Spleen (tissue), 11 donors: ENCODE measurements at regions not wholly inside any gene's neighbourhood (a gene's known extent, or its start where the extent isn't known, plus 50 kb on each side); places are given as distances from the start of the nearest gene placed in this dataset.

Experiments
- DNase-seq: peaks from one replicate; pipeline ENCODE4 v3.0.0-alpha.2; 2020
- H3K27ac ChIP-seq, 8 donors: fragments of 200-600 bp; sonication (generic) in 7 of 8; 1 replicate in 4 of 8; 2 replicates in 4 of 8; pipeline versions ENCODE4 v1.5.0 to v1.8.0; 2016 to 2021; ENCODE audit warnings: inconsistent platforms in 4 of 8, mild to moderate bottlenecking in 4 of 8, moderate library complexity in 1 of 8
- H3K27me3 ChIP-seq, 7 donors: fragments of 200-600 bp; sonication (generic) in 6 of 7; replicated peaks in 1 of 7; 1 replicate in 4 of 7; 2 replicates in 3 of 7; pipeline versions ENCODE4 v1.5.0 to v1.8.0; 2016 to 2021; ENCODE audit warnings: inconsistent platforms in 3 of 7, mild to moderate bottlenecking in 1 of 7
- H3K36me3 ChIP-seq, 6 donors: fragments of 200-600 bp; sonication (generic) in 5 of 6; 1 replicate in 4 of 6; 2 replicates in 2 of 6; pipeline versions ENCODE4 v1.5.0 to v1.8.0; 2016 to 2021; ENCODE audit warnings: inconsistent platforms in 2 of 6
- H3K4me1 ChIP-seq, 6 donors: fragments of 200-600 bp; sonication (generic) in 5 of 6; 1 replicate in 3 of 6; 2 replicates in 3 of 6; pipeline versions ENCODE4 v1.5.0 to v1.8.0; 2016 to 2021; ENCODE audit warnings: inconsistent platforms in 3 of 6
- H3K4me3 ChIP-seq, 8 donors: fragments of 200-600 bp; sonication (generic) in 7 of 8; 1 replicate in 4 of 8; 2 replicates in 4 of 8; pipeline versions ENCODE4 v1.5.0 to v1.8.0; 2016 to 2021; ENCODE audit warnings: inconsistent platforms in 4 of 8, mild to moderate bottlenecking in 4 of 8, moderate library complexity in 2 of 8
- H3K9me3 ChIP-seq, 8 donors: fragments of 200-600 bp; sonication (generic) in 7 of 8; 1 replicate in 4 of 8; 2 replicates in 4 of 8; pipeline versions ENCODE4 v1.5.0 to v1.8.0; 2016 to 2021; ENCODE audit warnings: inconsistent platforms in 4 of 8
- CTCF ChIP-seq, 11 experiments: fragments of 200-600 bp in 7 of 11; fragments of 450-650 bp in 4 of 11; sonication (generic) in 4 of 11; IDR thresholded peaks in 8 of 11; conservative IDR thresholded peaks in 3 of 11; 1 replicate in 7 of 11; 2 replicates in 4 of 11; pipeline versions ENCODE4 v1.4.0 to v1.8.0; 2016 to 2021; ENCODE audit warnings: antibody characterized with exemption in 11 of 11, inconsistent platforms in 4 of 11, mild to moderate bottlenecking in 1 of 11
- POLR2A ChIP-seq, 3 donors: fragments of 450-650 bp; IDR thresholded peaks; one replicate each; pipeline ENCODE4 v1.5.1; 2017; ENCODE audit warnings: antibody characterized with exemption in 3 of 3, mild to moderate bottlenecking in 1 of 3
- POLR2AphosphoS5 ChIP-seq, 3 donors: sonication (generic); formaldehyde crosslinking; IDR thresholded peaks; one replicate each; pipeline ENCODE4 v1.5.1; 2017; ENCODE audit warnings: antibody characterized with exemption in 3 of 3
- WGBS, 5 donors: extraction: QIAGEN DNeasy Blood & Tissue Kit in 3 of 5; methylation state at CpG; one replicate each; pipeline versions ENCODE4 v1.1.5 to v1.1.7; 2013 to 2018; 5-methylcytosine and 5-hydroxymethylcytosine counted together
- intact Hi-C: fragments of 100-400 bp; cut with DNase I; formaldehyde crosslinking; loops from one replicate; pipeline ENCODE4 v1.15.0; 2023; ENCODE audit warnings: low total_unique reads
- donor health status: healthy with polysubstance abuse.
- donor health status: DM: no; HTN: no; CAD: no; lungs with moderate emphysema.
- donor health status: DM: no; HTN: no; CAD: no.
- donor health status: Bipolar disorder and iron deficiency.
- donor health status: healthy.
- donor health status: DM: no; HTN: no; CAD: no.
- donor health status: DM: yes; HTN: yes; CAD: no.

GRCh38 chr12:5310151-5310550 is 121.8 kb upstream of the NTF3 start:
- WGBS, 5 donors, result 51 to 77% (median 74%) methylated on average over 1 of the region's 1 CpG
- intact Hi-C loops, result no loop called here
- Histone ChIP-seq H3K4me1 (peaks cover 0 to 10% (median 0%) of the 10 kb centered on the region in 6 donors), H3K4me3 (no peak overlapping the region), H3K27ac (peak overlapping the region in 2 of 8 donors; percentile 27 to 33), H3K27me3 (no peaks in the 10 kb centered on the region), H3K9me3 (peaks cover 0 to 16% (median 11%) of the 10 kb centered on the region in 8 donors), H3K36me3 (no peaks in the 10 kb centered on the region)
- TF ChIP-seq POLR2AphosphoS5 (IDR thresholded peaks at IDR 0.05), result no peak
- DNase-seq, result no peak

GRCh38 chr12:5317556-5317955 is 114.4 kb upstream of the NTF3 start:
- TF ChIP-seq POLR2AphosphoS5 (IDR thresholded peaks at IDR 0.05) (no peak), POLR2A (IDR thresholded peaks at IDR 0.05) (no peak), CTCF (IDR thresholded peaks at IDR 0.05 in 8 of 11, conservative IDR thresholded peaks at IDR 0.05 in 3 of 11) (no peak)
- Histone ChIP-seq H3K4me3 (no peak overlapping the region), H3K27ac (no peak overlapping the region), H3K4me1 (no peaks in the 10 kb centered on the region), H3K27me3 (no peaks in the 10 kb centered on the region), H3K36me3 (no peaks in the 10 kb centered on the region), H3K9me3 (peaks cover 0 to 16% (median 11%) of the 10 kb centered on the region in 8 donors)
- intact Hi-C loops, result no loop called here
- no peak for DNase-seq

GRCh38 chr12:5318874-5319273 is 113.0 kb upstream of the NTF3 start:
- TF ChIP-seq CTCF (IDR thresholded peaks at IDR 0.05 in 8 of 11, conservative IDR thresholded peaks at IDR 0.05 in 3 of 11) (no peak), POLR2AphosphoS5 (IDR thresholded peaks at IDR 0.05) (no peak), POLR2A (IDR thresholded peaks at IDR 0.05) (no peak)
- Histone ChIP-seq H3K9me3 (peaks cover 0 to 17% (median 7%) of the 10 kb centered on the region in 8 donors), H3K4me3 (no peak overlapping the region), H3K36me3 (no peaks in the 10 kb centered on the region), H3K4me1 (no peaks in the 10 kb centered on the region), H3K27me3 (no peaks in the 10 kb centered on the region), H3K27ac (no peak overlapping the region)
- DNase-seq, result no peak
- intact Hi-C loops, result no loop called here

GRCh38 chr12:5328669-5329517 is 103.0 kb upstream of the NTF3 start:
- Histone ChIP-seq H3K27me3 (no peaks in the 10 kb centered on the region), H3K4me3 (no peak overlapping the region), H3K36me3 (no peaks in the 10 kb centered on the region), H3K9me3 (peaks cover 0 to 19% (median 0%) of the 10 kb centered on the region in 8 donors), H3K27ac (no peak overlapping the region), H3K4me1 (no peaks in the 10 kb centered on the region)
- WGBS, 5 donors, result 67 to 87% (median 82%) methylated on average over 7 of the region's 7 CpGs
- intact Hi-C loops, result no loop called here
- TF ChIP-seq POLR2AphosphoS5 (IDR thresholded peaks at IDR 0.05) (no peak), POLR2A (IDR thresholded peaks at IDR 0.05) (no peak), CTCF (IDR thresholded peaks at IDR 0.05 in 8 of 11, conservative IDR thresholded peaks at IDR 0.05 in 3 of 11) (no peak)
- no peak for DNase-seq
